ENCODE measurements at regions not wholly inside any gene's neighbourhood (a gene's known extent, or its start where the extent isn't known, plus 50 kb on each side); places are given as distances from the start of the nearest gene placed in this dataset.

DNA sequence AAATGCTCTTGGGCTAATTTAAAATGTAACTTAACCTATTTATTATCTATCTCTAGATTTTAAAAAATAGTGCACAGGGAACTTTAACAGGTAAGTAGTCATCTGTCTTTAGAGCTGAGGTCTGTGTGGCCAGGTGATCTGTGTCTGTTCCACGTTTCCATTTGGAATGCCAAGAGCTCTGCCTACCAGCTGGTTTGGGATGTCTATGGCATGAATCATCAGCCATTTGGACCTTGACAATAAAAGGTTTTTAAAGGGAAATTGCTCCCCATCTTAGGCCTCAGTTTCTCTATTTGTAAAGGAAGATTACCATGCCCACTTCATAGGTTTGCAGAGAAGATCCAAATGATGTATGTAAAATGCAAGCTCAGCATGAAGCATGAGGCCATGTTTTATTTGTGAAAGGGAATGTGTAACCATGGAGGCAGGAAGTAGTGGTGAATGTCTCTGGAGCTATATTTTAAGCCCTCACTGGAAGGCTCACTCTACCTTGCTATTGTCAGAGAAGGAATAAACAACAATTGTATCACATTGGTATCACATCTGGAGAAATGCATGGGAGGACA, 548.1 kb upstream of the LMCD1 start:
- H3K27me3 ChIP-seq: no peaks in the 10 kb centered on the region
- no peak overlapping the region for H3K27ac ChIP-seq
- no peak overlapping the region for H3K4me3 ChIP-seq
- H3K9me3 ChIP-seq: no peaks in the 10 kb centered on the region
- no peaks in the 10 kb centered on the region for H3K4me1 ChIP-seq
- TF ChIP-seq POLR2A (IDR thresholded peaks at IDR 0.05): no peak
- TF ChIP-seq CTCF (IDR thresholded peaks at IDR 0.05): no peak
- 0 to 17% methylated on average over 1 of the region's 1 CpG for WGBS, 2 donors
- intact Hi-C loops (cut with DNase I): no loop called here
- DNase-seq: no peak
- no peaks in the 10 kb centered on the region for H3K36me3 ChIP-seq

DNA sequence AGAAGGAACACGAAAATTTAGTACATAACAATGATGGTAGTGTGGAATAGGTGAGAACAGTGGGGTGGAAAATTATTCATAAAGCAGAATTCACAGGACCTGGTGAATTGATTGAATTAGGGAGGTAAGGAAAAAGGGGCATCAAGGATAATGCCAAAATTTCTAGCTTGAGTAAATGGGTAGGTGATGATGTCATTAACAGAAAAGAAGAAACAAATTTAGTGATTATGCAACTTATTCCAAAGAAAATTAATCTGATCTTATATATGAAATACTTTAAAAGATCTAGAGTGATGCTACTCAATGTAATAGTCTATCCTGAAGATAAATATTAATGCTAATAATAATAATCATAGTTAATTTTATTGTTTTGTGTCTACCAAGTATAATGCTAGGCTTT, 544.6 kb upstream of the LMCD1 start:
- no peak overlapping the region for H3K4me3 ChIP-seq
- no peaks in the 10 kb centered on the region for H3K4me1 ChIP-seq
- H3K27me3 ChIP-seq: no peaks in the 10 kb centered on the region
- intact Hi-C loops (cut with DNase I): no loop called here
- DNase-seq: no peak
- H3K27ac ChIP-seq: no peak overlapping the region
- TF ChIP-seq POLR2A (IDR thresholded peaks at IDR 0.05) (no peak), CTCF (IDR thresholded peaks at IDR 0.05) (no peak)
- WGBS, 2 donors: 46 to 63% methylated on average over 1 of the region's 1 CpG
- H3K9me3 ChIP-seq: no peaks in the 10 kb centered on the region
- H3K36me3 ChIP-seq: no peaks in the 10 kb centered on the region

- Histone ChIP-seq H3K4me3 (no peak overlapping the region), H3K4me1 (no peaks in the 10 kb centered on the region), H3K9me3 (no peaks in the 10 kb centered on the region), H3K27me3 (no peaks in the 10 kb centered on the region), H3K27ac (no peak overlapping the region), H3K36me3 (no peaks in the 10 kb centered on the region)
- no peak for TF ChIP-seq POLR2A (IDR thresholded peaks at IDR 0.05)
- TF ChIP-seq CTCF (IDR thresholded peaks at IDR 0.05): no peak
- 94 to 95% methylated on average over 8 to 13 of the region's 15 CpGs for WGBS, 2 donors
- no peak for DNase-seq
- intact Hi-C loops (cut with DNase I): no loop called here
Measured at GRCh38 chr3:7959094-7959493, 542.5 kb upstream of the LMCD1 start.

GRCh38 chr3:7960601-7961000, 541.0 kb upstream of the LMCD1 start:
- Histone ChIP-seq H3K9me3 (no peaks in the 10 kb centered on the region), H3K27me3 (no peaks in the 10 kb centered on the region), H3K27ac (no peak overlapping the region), H3K4me3 (no peak overlapping the region), H3K4me1 (no peaks in the 10 kb centered on the region), H3K36me3 (no peaks in the 10 kb centered on the region)
- no peak for DNase-seq
- 62% methylated on average over 4 of the region's 4 CpGs for WGBS, 2 donors
- no peak for TF ChIP-seq CTCF (IDR thresholded peaks at IDR 0.05)
- TF ChIP-seq POLR2A (IDR thresholded peaks at IDR 0.05): no peak
- intact Hi-C loops (cut with DNase I): no loop called here

GRCh38 chr3:7962301-7962700, 539.3 kb upstream of the LMCD1 start:
- Histone ChIP-seq H3K9me3 (no peaks in the 10 kb centered on the region), H3K36me3 (no peaks in the 10 kb centered on the region), H3K27me3 (no peaks in the 10 kb centered on the region), H3K4me1 (no peaks in the 10 kb centered on the region), H3K4me3 (no peak overlapping the region), H3K27ac (no peak overlapping the region)
- TF ChIP-seq POLR2A (IDR thresholded peaks at IDR 0.05): no peak
- TF ChIP-seq CTCF (IDR thresholded peaks at IDR 0.05): no peak
- intact Hi-C loops (cut with DNase I): no loop called here
- WGBS, 2 donors: 35 to 48% methylated on average over 3 of the region's 3 CpGs
- no peak for DNase-seq
